ENCODE measurements at regions not wholly inside any gene's neighbourhood (a gene's known extent, or its start where the extent isn't known, plus 50 kb on each side); places are given as distances from the start of the nearest gene placed in this dataset.

- H3K4me3 ChIP-seq (replicated peaks; ENCODE audit: low read depth, low read length), result no peak overlapping the region
- no peak for DNase-seq (ENCODE audit: extremely low read depth, insufficient read length)
- H3K36me3 ChIP-seq (ENCODE audit: control insufficient read depth, insufficient read depth, low read length), result no peaks in the 10 kb centered on the region
- no peak for TF ChIP-seq CTCF (IDR thresholded peaks at IDR 0.05; ENCODE audit: insufficient read depth, low read length, poor library complexity, severe bottlenecking)
- no peaks in the 10 kb centered on the region for H3K27me3 ChIP-seq (replicated peaks; ENCODE audit: control insufficient read depth, insufficient read depth, low read length)
These were observed 1745.6 kb upstream of the PCDH20 start for GRCh38 chr13:63161219-63161618.

GRCh38 chr13:63156816-63157215 lies 1741.2 kb upstream of the PCDH20 start:
- Histone ChIP-seq H3K36me3 (ENCODE audit: control insufficient read depth, insufficient read depth, low read length) (no peaks in the 10 kb centered on the region), H3K4me3 (replicated peaks; ENCODE audit: low read depth, low read length) (no peak overlapping the region), H3K27me3 (replicated peaks; ENCODE audit: control insufficient read depth, insufficient read depth, low read length) (no peaks in the 10 kb centered on the region)
- TF ChIP-seq CTCF (IDR thresholded peaks at IDR 0.05; ENCODE audit: insufficient read depth, low read length, poor library complexity, severe bottlenecking), result no peak
- no peak for DNase-seq (ENCODE audit: extremely low read depth, insufficient read length)

GRCh38 chr13:63149375-63149774 lies 1733.7 kb upstream of the PCDH20 start:
- no peak overlapping the region for H3K4me3 ChIP-seq (replicated peaks; ENCODE audit: low read depth, low read length)
- no peaks in the 10 kb centered on the region for H3K36me3 ChIP-seq (ENCODE audit: control insufficient read depth, insufficient read depth, low read length)
- H3K27me3 ChIP-seq (replicated peaks; ENCODE audit: control insufficient read depth, insufficient read depth, low read length), result no peaks in the 10 kb centered on the region
- TF ChIP-seq CTCF (IDR thresholded peaks at IDR 0.05; ENCODE audit: insufficient read depth, low read length, poor library complexity, severe bottlenecking), result no peak
- no peak for DNase-seq (ENCODE audit: extremely low read depth, insufficient read length)

- TF ChIP-seq CTCF (IDR thresholded peaks at IDR 0.05; ENCODE audit: insufficient read depth, low read length, poor library complexity, severe bottlenecking), result no peak
- no peak for DNase-seq (ENCODE audit: extremely low read depth, insufficient read length)
- Histone ChIP-seq H3K4me3 (replicated peaks; ENCODE audit: low read depth, low read length) (no peak overlapping the region), H3K36me3 (ENCODE audit: control insufficient read depth, insufficient read depth, low read length) (no peaks in the 10 kb centered on the region), H3K27me3 (replicated peaks; ENCODE audit: control insufficient read depth, insufficient read depth, low read length) (no peaks in the 10 kb centered on the region)
These were observed 1723.6 kb upstream of the PCDH20 start for GRCh38 chr13:63139277-63139676.

GRCh38 chr13:63129995-63130394 lies 1714.3 kb upstream of the PCDH20 start:
- Histone ChIP-seq H3K27me3 (replicated peaks; ENCODE audit: control insufficient read depth, insufficient read depth, low read length) (no peaks in the 10 kb centered on the region), H3K4me3 (replicated peaks; ENCODE audit: low read depth, low read length) (no peak overlapping the region), H3K36me3 (ENCODE audit: control insufficient read depth, insufficient read depth, low read length) (no peaks in the 10 kb centered on the region)
- TF ChIP-seq CTCF (IDR thresholded peaks at IDR 0.05; ENCODE audit: insufficient read depth, low read length, poor library complexity, severe bottlenecking), result no peak
- DNase-seq (ENCODE audit: extremely low read depth, insufficient read length), result no peak

- no peaks in the 10 kb centered on the region for H3K36me3 ChIP-seq (ENCODE audit: control insufficient read depth, insufficient read depth, low read length)
- no peaks in the 10 kb centered on the region for H3K27me3 ChIP-seq (replicated peaks; ENCODE audit: control insufficient read depth, insufficient read depth, low read length)
- DNase-seq (ENCODE audit: extremely low read depth, insufficient read length), result no peak
- no peak overlapping the region for H3K4me3 ChIP-seq (replicated peaks; ENCODE audit: low read depth, low read length)
- no peak for TF ChIP-seq CTCF (IDR thresholded peaks at IDR 0.05; ENCODE audit: insufficient read depth, low read length, poor library complexity, severe bottlenecking)
These were observed 1713.1 kb upstream of the PCDH20 start for GRCh38 chr13:63128716-63129115.
